ENCODE measurements at regions not wholly inside any gene's neighbourhood (a gene's known extent, or its start where the extent isn't known, plus 50 kb on each side); places are given as distances from the start of the nearest gene placed in this dataset.

DNA sequence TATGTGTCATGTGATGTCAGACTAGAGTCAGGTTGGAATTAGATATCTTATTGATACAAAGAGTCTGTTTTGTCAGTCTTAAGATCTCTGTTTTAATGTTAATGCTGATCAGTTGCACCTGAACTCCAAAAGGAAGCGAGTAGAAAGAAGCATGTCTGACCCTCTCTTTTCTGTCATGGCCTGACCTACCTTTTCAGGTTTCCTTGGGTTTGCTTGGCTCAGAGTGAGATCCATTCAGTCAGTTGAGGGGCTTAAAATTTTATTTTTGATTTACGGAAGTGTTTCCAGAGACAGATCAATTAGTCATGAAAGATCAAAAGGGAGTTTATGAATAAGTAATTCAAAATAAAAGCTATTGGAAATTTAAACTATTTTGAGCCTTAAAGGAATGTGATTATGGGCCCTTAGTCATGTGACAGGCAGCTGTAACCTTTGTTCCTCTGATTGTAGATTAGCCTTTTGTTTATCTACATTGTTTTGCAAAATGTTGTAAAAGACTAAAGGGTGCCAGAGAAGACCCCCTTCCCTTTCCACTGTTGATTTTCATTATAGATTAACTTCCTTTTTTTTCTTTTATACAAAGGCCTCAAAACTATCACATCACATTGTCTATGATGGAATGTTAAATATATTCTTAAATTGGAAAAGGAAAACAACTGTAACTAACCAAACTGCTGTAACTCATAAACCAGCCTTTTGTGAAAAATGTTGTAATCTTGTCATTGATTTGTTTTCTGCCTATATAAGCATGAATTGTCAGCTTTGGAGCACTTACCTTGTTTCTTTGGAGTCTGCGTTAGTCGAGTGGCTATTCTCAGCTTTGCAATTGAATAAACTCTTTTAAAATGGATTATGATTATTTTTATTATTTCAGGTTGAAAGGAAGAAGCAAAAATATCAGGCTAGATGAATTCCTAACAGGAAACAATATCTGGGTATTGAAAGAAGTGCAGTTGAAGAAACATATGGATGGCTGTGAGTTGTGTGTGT, 195.5 kb upstream of the MBL2 start:
- TF ChIP-seq, protein P1, sequence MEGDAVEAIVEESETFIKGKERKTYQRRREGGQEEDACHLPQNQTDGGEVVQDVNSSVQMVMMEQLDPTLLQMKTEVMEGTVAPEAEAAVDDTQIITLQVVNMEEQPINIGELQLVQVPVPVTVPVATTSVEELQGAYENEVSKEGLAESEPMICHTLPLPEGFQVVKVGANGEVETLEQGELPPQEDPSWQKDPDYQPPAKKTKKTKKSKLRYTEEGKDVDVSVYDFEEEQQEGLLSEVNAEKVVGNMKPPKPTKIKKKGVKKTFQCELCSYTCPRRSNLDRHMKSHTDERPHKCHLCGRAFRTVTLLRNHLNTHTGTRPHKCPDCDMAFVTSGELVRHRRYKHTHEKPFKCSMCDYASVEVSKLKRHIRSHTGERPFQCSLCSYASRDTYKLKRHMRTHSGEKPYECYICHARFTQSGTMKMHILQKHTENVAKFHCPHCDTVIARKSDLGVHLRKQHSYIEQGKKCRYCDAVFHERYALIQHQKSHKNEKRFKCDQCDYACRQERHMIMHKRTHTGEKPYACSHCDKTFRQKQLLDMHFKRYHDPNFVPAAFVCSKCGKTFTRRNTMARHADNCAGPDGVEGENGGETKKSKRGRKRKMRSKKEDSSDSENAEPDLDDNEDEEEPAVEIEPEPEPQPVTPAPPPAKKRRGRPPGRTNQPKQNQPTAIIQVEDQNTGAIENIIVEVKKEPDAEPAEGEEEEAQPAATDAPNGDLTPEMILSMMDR (IDR thresholded peaks at IDR 0.05): no peak
- TF ChIP-seq POLR2A (IDR thresholded peaks at IDR 0.05): no peak

Data from heart left ventricle (tissue), 13 donors.